KOPT-K1 (cell line): ENCODE measurements at regions not wholly inside any gene's neighbourhood (a gene's known extent, or its start where the extent isn't known, plus 50 kb on each side); places are given as distances from the start of the nearest gene placed in this dataset.
"Not testable (repeated sequence)": the region's sequence is repeated elsewhere in the genome, so short reads cannot be mapped to it uniquely, and the experiment has no call there.

Experiments used
- H3K27ac ChIP-seq: fragments of 200-600 bp; sonication (generic); 2 replicates; pipeline ENCODE4 v1.5.1; 2016; ENCODE audit warnings: antibody characterized with exemption, mild to moderate bottlenecking, low read depth, low read length; ENCODE audit not compliant: poor library complexity, severe bottlenecking
- H3K36me3 ChIP-seq: fragments of 200-600 bp; sonication (generic); 2 replicates; pipeline ENCODE4 v1.5.1; 2017; ENCODE audit warnings: antibody characterized with exemption, mild to moderate bottlenecking, low read length, moderate library complexity; ENCODE audit not compliant: insufficient read depth
- H3K9me3 ChIP-seq: fragments of 200-600 bp; sonication (generic); 2 replicates; pipeline ENCODE4 v1.5.1; 2017; ENCODE audit warnings: antibody characterized with exemption, low read length, mild to moderate bottlenecking; ENCODE audit not compliant: insufficient read depth, poor library complexity, severe bottlenecking

- no peak overlapping the region for H3K27ac ChIP-seq
- H3K9me3 ChIP-seq: peaks cover 5% of the 10 kb centered on the region
- H3K36me3 ChIP-seq: no peaks in the 10 kb centered on the region
These were observed 191.5 kb upstream of the FANCL start for GRCh38 chr2:58432491-58433170.

DNA sequence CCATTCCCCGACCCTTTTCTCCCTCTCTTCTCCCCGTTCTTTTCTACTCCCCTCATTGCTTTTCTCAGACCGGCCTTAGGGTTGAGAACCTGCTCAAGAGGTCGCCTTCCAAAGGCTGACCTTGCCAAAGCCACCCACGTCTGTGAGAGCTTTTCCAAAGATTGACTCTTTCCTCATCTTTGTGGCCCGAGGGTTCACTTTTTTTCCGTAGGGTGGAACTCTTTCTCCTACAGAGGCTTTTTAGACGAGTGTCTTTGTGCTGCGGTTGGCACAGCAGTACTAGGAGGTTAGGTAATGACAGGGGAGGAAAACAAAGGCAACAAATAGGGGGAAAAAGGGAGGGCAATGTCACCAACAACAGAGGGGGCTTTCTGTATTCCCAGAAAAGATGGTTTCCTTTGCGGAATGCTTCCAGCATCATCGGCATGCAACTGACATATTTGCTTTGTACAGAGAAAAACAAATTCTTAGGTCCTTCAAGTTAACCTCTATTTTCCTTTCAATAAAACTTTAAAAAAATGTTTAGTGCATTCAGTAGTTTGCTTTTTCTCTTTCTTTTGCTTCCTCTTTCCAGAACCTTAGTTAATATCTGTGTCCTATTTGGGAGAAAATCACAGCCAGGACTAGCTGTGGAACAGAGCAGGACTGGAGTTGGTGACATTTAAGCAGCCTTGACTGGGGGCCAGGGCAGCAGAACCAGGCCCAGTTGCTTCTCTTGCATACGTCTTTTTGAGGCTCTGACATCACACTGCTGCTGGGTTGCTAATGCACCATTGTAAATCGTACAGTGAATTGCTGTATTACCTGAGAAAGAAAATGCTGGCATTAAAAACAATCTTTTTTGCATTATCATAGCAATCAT is 188.1 kb upstream of the FANCL start:
- Histone ChIP-seq H3K9me3 (peaks cover 5% of the 10 kb centered on the region), H3K27ac (no peak overlapping the region), H3K36me3 (no peaks in the 10 kb centered on the region)

GRCh38 chr2:58428096-58429013 is 187.2 kb upstream of the FANCL start:
- no peaks in the 10 kb centered on the region for H3K36me3 ChIP-seq
- H3K27ac ChIP-seq: no peak overlapping the region

DNA sequence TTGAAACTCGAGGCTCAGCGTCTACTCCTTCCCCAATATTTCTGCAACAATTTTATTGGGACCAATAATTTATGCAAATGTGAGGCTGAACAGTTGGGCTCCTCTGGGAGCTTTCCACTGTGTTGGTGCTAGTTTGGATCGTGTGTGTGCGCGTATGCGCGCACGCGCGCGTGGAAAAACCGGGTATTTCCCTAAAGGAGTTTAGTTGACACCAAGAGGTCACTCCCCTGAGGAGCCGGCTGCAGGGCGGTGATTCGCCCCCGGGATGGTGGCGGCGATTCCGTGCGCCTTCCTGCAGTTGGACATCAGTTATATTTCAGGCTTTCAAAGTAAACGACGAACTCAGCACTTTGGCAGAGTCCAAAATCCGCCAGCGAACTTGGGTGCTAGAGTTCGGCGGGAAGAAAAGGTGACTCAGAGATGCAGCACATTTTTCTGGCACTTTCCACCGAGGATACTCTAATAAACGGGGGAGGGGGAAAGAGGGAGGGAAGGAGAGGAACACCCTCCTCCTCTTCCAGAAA is 186.5 kb upstream of the FANCL start:
- H3K27ac ChIP-seq: no peak overlapping the region
- H3K36me3 ChIP-seq: no peaks in the 10 kb centered on the region
- peaks cover 5% of the 10 kb centered on the region for H3K9me3 ChIP-seq

More at GRCh38 chr2:58428096-58429013, 187.2 kb upstream of the FANCL start:
- H3K9me3 ChIP-seq: peaks cover 5% of the 10 kb centered on the region

- H3K36me3 ChIP-seq: no peaks in the 10 kb centered on the region
- no peak overlapping the region for H3K27ac ChIP-seq
- H3K9me3 ChIP-seq: peaks cover 5% of the 10 kb centered on the region
These were observed 184.2 kb upstream of the FANCL start for GRCh38 chr2:58425368-58425767.

- Histone ChIP-seq H3K9me3 (no peaks in the 10 kb centered on the region), H3K36me3 (no peaks in the 10 kb centered on the region), H3K27ac (no peak overlapping the region)
These were observed 178.9 kb upstream of the FANCL start for GRCh38 chr2:58419983-58420382.

GRCh38 chr2:58416696-58417095 is 175.6 kb upstream of the FANCL start:
- Histone ChIP-seq H3K36me3 (no peaks in the 10 kb centered on the region), H3K9me3 (no peaks in the 10 kb centered on the region), H3K27ac (no peak overlapping the region)

DNA sequence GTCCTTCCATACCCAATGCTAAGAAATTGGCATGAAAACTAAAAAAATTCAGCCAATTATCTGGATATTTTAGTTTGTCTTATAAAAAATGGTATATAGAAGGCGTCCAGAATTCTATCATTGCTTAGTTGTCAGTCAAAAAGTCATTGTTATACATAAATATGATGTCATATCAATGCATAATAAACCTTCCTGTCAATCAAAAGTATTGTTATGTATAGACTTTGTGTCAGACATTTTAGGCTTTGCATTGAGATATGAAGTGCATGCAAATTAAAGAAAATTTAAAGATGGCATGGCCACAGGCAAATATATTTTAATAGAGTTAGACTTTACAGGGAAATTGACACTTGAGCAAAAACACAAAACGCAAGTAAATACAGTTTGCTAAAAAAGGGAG is 173.4 kb upstream of the FANCL start:
- H3K27ac ChIP-seq: no peak overlapping the region
- no peaks in the 10 kb centered on the region for H3K36me3 ChIP-seq
- H3K9me3 ChIP-seq: no peaks in the 10 kb centered on the region

DNA sequence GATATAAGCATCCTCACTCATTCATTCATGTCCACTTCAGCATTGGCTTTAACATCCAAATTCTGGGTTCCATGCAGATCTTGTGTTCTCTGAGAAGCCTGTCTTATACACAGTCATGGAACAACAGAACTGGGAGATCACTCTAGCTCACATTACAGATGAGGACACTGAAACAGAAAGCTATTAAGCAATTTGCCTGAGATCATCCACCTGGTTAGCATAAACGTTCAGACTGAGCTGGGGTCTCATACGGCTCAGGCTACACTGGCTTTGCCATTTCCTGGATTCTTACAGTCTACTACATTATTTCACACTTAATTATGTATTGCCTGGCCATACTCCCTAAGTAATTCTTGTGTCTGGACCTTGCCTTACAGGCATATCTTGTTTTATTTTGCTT is 169.4 kb upstream of the FANCL start:
- no peaks in the 10 kb centered on the region for H3K36me3 ChIP-seq
- no peaks in the 10 kb centered on the region for H3K9me3 ChIP-seq
- H3K27ac ChIP-seq: no peak overlapping the region

DNA sequence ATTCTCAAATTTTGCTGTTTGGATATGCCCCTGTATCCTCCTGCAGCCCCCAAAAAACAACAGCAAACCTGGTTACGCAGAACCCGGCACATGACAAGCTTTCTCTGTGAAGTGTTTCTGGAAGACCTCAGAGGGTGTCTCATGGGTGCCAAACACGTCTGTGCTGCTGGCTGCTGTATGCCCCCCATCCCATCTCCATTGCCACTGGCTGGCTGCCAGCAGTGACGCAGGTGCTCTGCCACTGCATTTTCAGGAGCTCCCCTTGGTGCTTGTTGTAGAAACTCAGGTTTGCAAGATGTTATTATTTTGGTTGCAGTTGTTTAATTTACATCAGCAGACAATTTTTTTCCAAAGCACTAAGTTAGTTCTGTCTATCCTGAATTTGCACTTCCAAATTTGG is 166.4 kb upstream of the FANCL start:
- H3K9me3 ChIP-seq: no peaks in the 10 kb centered on the region
- no peak overlapping the region for H3K27ac ChIP-seq
- no peaks in the 10 kb centered on the region for H3K36me3 ChIP-seq

DNA sequence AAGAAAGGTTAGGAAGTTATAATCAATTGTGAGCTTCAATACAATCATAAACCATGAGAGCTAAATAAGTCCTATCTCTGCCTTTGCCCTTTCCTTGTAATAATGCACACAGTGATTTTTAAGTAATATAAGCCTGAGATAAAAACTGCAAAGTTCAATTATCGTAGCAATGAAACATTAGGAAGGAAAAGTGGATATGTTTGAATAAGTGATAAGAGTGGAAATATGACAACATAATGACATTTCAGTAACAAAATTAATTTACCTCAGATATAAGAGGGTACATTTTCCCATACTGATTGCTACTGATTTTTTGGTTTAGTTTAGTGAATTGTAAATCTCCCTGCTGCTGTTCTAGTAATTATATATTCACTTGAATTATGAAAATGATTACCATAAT is 164.2 kb upstream of the FANCL start:
- Histone ChIP-seq H3K36me3 (no peaks in the 10 kb centered on the region), H3K27ac (no peak overlapping the region), H3K9me3 (no peaks in the 10 kb centered on the region)

- Histone ChIP-seq H3K9me3 (no peaks in the 10 kb centered on the region), H3K27ac (no peak overlapping the region)
These were observed 160.8 kb upstream of the FANCL start for GRCh38 chr2:58401936-58402335.

GRCh38 chr2:58398406-58398805 is 157.3 kb upstream of the FANCL start:
- Histone ChIP-seq H3K36me3 (no peaks in the 10 kb centered on the region), H3K9me3 (no peaks in the 10 kb centered on the region), H3K27ac (no peak overlapping the region)

More at GRCh38 chr2:58401936-58402335, 160.8 kb upstream of the FANCL start:
- no peaks in the 10 kb centered on the region for H3K36me3 ChIP-seq

DNA sequence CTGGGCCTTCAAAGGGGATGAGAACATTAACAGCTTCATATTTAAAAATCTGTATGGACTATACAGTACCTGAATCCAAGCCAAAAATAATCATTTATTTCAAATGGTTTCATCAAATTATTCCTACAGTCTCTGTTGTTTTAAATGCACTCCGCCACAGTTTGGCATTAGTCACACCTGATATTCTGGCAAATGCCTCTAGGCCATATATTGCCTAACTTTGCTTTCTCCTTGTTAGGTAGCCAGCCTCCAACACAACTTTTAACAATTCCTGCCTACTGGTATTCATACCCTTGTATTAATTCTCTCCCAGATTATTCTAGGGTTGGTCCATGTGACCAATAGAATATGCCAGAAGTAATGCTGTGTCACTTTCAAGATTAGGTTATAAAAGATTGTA is 146.6 kb upstream of the FANCL start:
- H3K36me3 ChIP-seq: no peaks in the 10 kb centered on the region
- no peaks in the 10 kb centered on the region for H3K9me3 ChIP-seq
- H3K27ac ChIP-seq: no peak overlapping the region

- H3K27ac ChIP-seq, H3K36me3 ChIP-seq, H3K9me3 ChIP-seq: not testable (repeated sequence)
These were observed 145.8 kb upstream of the FANCL start for GRCh38 chr2:58386904-58387303.
